Islet of Langerhans (tissue), 1 donor: ENCODE measurements at regions not wholly inside any gene's neighbourhood (a gene's known extent, or its start where the extent isn't known, plus 50 kb on each side); places are given as distances from the start of the nearest gene placed in this dataset.

Experiments
- FAIRE-seq: peaks from one replicate; lab custom pipeline; 2011; peaks lifted over from hg19 to GRCh38; lab: Jason Lieb, UNC

DNA sequence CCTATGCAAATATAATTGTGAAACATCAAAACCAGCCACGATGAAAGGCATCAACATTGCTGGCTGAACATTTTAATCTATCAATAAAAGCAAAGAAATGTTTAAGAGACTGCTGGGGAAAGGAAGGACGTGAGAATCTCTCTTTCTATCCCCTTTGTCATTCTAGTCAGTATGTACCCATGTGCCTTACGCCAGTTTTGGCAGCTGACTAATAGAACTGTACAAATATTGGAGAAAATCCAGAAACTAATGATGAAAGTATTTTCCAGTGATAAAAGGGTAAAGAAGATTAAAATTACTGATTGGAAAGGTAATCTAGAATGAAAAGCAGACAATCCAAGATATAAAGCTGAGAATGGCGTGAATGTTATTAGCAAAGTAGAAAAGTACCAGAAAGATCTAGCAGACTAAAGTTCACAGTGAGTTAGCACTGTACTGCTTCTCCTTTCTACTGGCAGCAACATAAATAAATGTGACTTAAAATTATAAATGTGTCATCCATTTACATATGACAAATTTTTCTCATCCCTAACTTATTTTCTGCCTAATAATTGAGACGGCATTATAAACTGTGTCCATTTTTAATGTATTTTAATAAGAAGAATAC lies 401.9 kb upstream of the CNTN4 start:
- FAIRE-seq = no peak

DNA sequence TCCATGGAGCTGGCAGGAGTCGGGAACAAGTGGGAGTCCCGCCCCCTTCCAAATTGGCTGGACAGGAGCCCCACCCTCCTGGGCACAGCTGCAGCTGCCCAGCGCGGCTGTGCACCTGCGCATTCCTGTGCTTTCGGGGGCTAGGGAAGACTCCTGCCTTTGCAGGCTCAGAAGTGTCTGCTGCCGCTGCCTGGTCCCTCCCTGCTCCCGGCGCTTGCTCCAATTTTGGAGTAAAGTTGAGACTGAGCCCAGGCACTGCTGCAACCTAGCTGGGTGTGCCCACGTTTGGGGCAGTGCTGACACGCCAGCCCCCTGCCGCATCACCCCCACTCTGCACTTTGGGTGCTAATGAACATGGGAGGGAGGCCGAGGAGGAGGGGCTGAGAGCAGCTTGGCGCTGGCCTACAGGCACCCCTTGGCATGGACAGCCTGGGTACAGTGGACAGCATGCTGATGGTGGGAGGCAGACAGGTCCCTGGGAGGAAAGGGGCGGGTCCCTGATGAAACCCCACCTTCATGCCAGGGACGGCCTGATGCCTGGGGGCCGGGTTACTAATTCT lies 399.2 kb upstream of the CNTN4 start:
- no peak for FAIRE-seq

DNA sequence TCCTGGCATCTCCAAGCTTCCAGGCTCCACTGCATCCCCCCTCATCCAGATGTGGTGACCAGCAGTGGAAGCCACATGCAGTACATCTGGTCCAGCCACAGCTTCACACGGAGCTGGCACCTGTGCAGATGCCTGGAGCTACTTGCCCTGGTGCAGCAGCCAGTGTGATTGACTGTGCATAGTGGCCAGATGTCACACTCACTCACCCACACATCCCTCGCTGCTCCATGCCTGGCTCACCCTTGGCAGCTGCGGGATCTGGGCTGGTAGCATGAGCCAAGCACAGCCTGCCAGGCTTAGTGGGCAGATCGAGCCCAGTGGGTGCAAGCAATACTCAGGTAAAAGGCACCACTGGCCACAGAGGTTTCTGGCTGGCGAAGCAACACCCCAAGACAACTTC lies 398.0 kb upstream of the CNTN4 start:
- no peak for FAIRE-seq

DNA sequence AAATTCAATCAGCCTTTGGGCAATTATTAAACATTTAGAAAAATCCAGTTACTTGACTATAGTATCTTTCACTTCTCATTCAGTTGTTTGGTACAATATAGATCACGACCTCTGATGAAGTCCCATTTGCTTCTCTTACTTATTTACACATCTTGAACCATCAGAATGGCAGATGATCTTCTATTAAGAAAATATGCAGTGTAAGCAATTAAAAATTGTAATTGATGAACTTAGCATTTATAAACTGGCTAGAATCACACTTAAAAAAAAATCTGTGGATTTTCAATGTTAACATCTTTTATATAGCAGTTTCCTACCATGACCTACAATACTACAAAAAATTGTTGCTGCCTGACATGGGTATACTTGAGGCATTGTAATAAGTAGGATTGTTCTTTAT lies 395.5 kb upstream of the CNTN4 start:
- FAIRE-seq = no peak

- FAIRE-seq = no peak
Observed at GRCh38 chr3:1710663-1711062, 388.0 kb upstream of the CNTN4 start.

- no peak for FAIRE-seq
Observed at GRCh38 chr3:1717524-1717923, 381.1 kb upstream of the CNTN4 start.

DNA sequence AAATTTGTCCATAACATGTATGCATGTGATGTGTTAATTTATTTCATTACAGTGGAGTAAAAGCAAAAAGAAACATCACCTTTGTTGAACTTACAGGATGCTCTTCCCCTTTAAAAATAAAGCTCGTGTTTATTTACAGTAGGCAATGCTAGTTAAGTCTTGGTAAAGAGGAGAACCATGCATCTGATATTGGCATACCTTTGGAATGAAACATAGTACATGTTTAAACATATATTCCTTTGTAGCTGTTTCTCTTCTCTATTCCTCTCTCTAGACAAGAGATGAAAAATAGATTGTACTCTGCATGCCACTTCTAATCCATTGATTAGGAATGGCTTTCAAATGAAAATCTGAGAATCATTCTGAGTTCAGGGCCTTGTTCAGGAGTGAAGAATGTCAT lies 374.9 kb upstream of the CNTN4 start:
- no peak for FAIRE-seq

DNA sequence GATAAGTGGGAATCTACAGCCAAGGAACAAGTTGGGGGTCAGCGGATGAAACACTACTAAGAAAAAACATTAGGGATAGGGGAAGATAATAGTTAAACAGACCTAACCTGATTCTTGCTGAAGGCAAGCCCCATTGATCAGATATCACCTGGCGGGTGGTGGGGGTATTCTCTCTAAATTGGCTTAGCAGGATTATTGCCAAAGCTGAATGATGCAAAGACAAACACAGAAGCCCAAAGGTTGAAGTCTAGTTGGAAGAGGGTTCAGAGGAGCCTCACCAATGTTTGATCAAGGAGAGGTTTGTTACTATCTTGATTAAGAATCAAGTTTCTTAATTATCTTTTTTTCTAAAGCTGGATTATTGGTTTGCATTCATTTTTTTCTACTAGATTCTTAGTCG lies 371.9 kb upstream of the CNTN4 start:
- no peak for FAIRE-seq

- FAIRE-seq = no peak
Observed at GRCh38 chr3:1727242-1727641, 371.4 kb upstream of the CNTN4 start.

DNA sequence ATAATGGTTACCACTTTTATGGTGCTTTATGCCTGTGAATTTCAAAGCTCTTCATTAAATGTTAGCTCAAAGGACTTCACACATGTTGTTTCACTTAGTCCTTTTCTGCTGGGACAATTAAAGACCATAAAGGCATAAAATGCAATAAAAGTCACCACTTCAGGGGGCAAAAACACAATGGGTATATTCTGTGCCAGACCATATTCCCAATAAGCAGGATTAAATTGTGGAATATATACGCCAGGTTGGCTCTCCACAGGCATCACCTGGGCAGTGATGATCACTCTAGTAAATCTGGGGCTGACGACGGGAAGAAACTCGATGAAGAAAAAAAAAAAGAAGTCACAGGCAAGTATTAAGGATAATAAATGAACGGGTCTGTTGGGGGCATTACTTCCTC lies 370.2 kb upstream of the CNTN4 start:
- no peak for FAIRE-seq

- FAIRE-seq = no peak
Observed at GRCh38 chr3:1734494-1735122, 364.1 kb upstream of the CNTN4 start.

DNA sequence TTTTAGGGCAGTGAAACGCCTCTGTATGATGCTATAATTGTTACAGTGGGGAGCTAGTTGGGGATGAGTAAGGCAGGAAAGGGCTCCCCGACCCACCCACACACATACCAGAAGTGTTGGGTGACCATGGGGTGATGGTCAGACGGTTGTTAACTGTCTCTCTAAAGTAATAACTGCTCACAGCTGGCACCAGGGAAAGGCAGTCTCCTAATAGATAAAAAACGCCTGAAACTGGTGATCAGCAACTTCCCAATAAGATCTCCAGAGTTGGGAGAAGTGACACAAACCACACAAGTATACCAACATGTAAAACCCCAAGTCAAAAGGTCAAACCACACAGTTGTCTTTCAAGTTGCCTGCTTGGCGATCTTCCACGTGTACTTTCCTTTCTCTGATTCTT lies 346.5 kb upstream of the CNTN4 start:
- no peak for FAIRE-seq

DNA sequence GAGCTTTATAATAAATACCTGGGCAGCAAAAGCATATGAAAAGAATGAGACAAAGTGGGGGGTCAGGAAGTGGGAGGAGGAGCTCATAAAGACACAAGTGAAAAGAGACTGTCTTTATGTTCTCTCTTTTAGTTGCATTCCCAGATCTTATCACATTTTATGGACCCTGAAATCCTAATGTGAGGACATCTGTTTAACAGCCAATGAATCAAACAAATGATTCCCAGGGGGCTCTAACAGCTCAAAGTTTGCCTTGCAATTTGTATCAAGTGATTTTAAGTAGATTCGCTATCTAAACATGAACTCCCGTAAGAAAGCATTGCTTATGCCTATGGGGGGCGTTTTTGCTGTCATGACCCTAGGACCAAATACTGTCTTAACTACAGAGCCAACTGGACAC lies 332.3 kb upstream of the CNTN4 start:
- no peak for FAIRE-seq

DNA sequence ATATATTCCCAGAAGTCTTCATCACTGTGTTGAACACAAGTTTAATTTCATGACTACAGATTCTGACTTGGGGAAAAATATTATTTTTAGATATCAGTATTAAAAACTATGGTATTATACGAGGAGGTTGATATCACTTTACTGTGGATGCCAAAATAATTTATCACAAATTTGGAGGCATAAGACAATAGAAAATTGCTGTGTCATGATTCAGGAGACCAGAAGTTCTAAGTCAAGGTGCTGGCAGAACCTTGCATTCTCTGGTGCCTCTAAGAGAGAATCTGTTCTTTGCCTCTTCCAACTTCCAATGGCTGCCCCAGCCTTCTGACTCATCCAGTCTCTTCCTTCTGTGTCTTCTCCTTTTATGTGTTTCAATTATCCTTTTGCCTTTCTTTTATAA lies 325.0 kb upstream of the CNTN4 start:
- FAIRE-seq = no peak

- FAIRE-seq = no peak
Observed at GRCh38 chr3:1774597-1774996, 324.1 kb upstream of the CNTN4 start.

GRCh38 chr3:1775321-1775720 lies 323.3 kb upstream of the CNTN4 start:
- FAIRE-seq = no peak

DNA sequence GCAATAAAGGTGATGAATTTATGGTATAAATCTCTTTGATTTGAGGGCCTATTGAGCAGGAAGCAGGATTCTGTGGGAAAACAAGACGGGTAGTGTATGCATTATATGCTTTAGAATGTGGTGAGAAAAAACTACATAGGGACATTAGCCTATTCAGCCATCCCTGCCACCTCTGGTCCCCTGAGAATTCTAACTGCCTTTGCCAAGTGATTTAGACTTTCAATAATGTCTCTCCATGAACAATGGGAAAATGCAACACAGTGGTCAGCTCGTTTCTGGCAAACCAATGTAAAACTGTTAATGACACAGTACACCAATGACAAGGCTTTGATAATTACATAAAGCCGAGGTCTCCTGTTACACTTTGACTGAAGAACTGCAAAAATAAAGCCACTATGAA lies 314.7 kb upstream of the CNTN4 start:
- FAIRE-seq = no peak

DNA sequence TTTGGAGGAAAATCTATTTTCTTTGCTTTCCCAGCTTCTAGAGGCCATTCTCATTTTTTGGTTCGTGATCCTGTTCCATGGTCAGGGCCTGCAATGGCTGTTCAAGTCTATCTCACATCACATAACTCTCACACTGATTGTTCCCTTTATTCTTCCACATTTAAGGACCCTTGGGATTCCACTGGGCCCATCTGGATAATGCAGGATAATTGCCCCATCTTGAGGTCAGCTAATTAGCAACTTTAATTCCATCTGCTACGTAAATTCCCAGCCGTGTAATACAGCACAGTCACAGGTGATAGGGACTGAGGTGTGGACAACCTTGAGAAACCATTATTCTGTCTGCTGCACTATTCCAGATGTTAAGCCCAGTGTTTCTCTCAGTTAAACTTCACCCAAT lies 311.6 kb upstream of the CNTN4 start:
- no peak for FAIRE-seq

DNA sequence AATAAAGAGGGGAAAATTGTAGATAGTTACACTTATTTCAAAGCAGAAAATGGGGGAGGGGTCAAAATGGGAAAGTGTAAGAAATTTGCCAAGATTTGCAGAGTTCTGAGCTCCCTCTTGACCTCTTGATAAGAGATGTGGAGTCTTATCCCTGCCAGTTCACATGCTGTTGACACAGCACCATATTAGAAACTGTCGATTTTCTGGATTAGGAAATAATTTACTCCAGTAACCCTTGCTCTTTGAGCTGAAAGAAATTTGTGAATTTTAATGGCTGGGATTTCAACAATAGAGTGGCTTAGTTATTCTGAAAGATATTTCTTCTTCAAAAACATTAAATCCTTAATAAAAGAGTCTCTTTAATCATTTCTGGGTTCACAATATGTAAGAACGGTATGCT lies 306.2 kb upstream of the CNTN4 start:
- FAIRE-seq = no peak

DNA sequence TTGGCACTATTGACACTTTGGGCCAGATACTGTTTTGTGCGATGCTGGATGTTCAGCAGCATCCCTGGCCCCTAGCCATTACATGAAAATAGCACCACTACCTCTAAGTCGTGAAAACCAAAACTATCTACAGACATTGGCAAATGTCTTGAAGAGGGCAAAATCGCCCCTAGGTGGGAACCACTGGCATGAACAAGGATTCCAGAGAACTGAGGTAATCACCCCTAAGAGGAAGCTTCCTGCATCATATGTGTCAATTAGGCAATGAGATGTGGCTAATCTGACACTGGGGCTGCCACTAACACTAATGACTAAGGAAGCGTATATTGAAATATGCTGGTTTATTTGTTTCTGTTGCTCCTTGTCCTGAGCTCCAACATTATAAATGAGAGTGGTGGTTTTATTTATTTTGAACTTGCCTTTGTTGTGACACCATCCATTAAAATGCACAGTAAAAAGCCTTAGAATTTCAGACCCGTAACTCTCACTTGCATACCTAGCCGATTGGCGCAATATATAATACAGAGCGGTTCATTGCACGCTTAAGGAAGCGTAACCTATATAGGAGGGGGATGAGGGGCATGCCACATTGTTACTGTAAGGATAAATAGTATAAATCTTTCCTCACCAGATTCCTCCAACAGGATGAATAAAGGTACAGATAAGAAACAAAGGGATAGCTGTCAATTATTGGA lies 299.8 kb upstream of the CNTN4 start:
- no peak for FAIRE-seq

DNA sequence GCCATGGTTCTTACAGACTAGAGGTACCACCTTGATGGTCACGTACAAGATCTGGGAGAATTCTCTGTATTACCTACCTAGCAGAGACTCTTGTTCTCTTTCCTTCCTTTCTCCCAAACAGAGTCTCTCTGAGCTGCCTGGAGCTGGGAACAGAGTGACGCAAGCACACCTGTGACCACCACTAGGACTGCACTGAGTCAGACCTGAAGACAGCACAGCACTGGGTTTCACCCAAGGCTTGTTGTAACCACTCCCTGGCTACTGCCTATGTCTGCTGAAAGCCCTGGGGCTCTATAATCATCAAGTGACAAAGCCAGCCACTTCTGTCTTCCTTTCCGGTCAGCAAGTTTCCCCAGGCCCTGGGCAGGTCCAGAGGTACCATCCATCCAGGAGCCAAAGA lies 293.3 kb upstream of the CNTN4 start:
- no peak for FAIRE-seq

DNA sequence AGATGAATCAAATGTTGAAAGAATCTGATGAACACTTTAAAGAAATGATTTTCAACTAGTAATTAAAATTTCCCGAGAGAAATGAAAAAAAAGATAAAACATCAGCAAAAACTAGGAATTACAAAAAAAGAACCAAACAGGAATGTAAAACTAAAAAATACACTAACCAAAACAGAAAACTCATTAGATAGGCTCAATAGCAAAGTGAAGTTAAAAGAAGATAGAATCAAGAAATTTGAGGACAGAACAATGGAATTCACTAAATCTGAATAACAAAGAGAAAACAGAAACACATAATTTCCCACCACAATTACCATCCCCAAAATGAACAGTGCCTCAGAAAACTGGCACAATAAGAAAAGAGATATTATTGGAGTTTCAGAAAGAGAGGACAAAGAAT lies 290.1 kb upstream of the CNTN4 start:
- FAIRE-seq = no peak

DNA sequence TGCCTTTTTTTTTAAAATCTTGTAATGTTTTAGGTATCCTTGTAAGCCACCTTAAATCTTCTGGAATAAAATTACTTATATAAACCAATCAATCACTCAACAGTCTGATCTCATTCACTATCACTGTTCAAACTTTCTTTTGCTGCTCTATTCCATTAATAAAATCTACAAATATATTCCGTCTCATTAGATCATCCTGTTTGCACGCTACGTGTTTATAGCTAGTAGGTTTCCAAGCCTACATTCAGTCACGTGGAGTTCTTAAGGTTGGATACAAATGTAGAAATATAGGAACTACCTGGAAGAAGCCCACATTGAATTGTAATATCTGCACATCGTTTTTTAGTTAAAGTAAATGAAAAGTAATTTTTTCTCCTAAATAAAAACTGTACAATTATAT lies 274.8 kb upstream of the CNTN4 start:
- peak; percentile 99 for FAIRE-seq

DNA sequence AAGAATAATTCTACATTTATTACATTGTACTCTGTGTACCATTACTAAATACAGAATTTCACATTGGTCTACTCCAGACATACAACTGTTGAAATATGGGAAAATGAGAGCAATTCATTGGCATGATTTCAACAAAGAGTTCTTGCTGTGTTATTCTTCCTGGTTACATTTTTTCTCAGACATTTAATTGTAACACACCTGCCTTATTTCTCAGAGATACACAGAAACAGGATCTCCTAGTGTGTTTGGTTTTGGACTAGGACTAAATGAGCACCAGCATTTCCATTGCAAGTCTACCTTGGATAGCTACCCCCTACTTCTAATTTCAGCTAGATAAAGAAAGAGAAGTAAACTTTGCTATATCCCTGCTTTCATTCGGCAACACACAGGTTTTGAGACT lies 274.3 kb upstream of the CNTN4 start:
- FAIRE-seq = no peak
